ENCODE measurements at regions not wholly inside any gene's neighbourhood (a gene's known extent, or its start where the extent isn't known, plus 50 kb on each side); places are given as distances from the start of the nearest gene placed in this dataset.

- H3K4me1 ChIP-seq: no peaks in the 10 kb centered on the region
- no peaks in the 10 kb centered on the region for H3K9me3 ChIP-seq
- H3K27ac ChIP-seq: no peak overlapping the region
- intact Hi-C loops (cut with DNase I; ENCODE audit: low total_unique reads) (no loop called here), in situ Hi-C loops (cut with MboI; ENCODE audit: low sequenced_read_pairs in 4 of 4) (no loop called here)
- H3K36me3 ChIP-seq: no peaks in the 10 kb centered on the region
- no peak overlapping the region for H3K4me3 ChIP-seq
- no peaks in the 10 kb centered on the region for H3K27me3 ChIP-seq
- TF ChIP-seq CTCF (IDR thresholded peaks at IDR 0.05 in 4 of 5, conservative IDR thresholded peaks at IDR 0.05 in 1 of 5) (no peak), POLR2A (IDR thresholded peaks at IDR 0.05) (no peak)
- DNase-seq (no peak), ATAC-seq (no peak)
Measured at GRCh38 chr5:114152656-114153360, 209.1 kb upstream of the KCNN2 start.

DNA sequence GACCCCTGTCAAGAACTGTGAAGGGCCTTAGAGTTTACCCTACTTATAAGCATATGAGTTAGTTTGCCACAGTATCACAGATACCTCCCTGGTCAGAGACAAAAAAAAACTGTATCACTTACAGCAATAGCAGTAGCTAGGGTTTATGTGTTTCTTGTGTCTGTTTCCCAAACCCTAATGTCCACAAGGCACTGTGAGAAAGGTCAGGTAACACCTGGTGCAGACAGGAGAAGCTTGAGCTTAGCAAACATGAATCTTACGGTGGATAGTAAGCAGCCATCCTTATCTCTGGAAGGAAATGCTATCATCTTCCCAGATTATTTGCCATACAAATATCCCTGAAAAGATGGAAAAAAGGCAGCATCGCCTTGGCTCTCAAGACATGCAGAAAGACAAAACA, 208.5 kb upstream of the KCNN2 start:
- no peak overlapping the region for H3K4me3 ChIP-seq
- H3K27ac ChIP-seq: no peak overlapping the region
- H3K36me3 ChIP-seq: no peaks in the 10 kb centered on the region
- in situ Hi-C loops (cut with MboI; ENCODE audit: low sequenced_read_pairs in 4 of 4) (no loop called here), intact Hi-C loops (cut with DNase I; ENCODE audit: low total_unique reads) (no loop called here)
- no peaks in the 10 kb centered on the region for H3K27me3 ChIP-seq
- no peaks in the 10 kb centered on the region for H3K4me1 ChIP-seq
- TF ChIP-seq CTCF (IDR thresholded peaks at IDR 0.05 in 4 of 5, conservative IDR thresholded peaks at IDR 0.05 in 1 of 5) (no peak), POLR2A (IDR thresholded peaks at IDR 0.05) (no peak)
- no peaks in the 10 kb centered on the region for H3K9me3 ChIP-seq
- DNase-seq (no peak), ATAC-seq (no peak)

- intact Hi-C loops (cut with DNase I; ENCODE audit: low total_unique reads) (no loop called here), in situ Hi-C loops (cut with MboI; ENCODE audit: low sequenced_read_pairs in 4 of 4) (no loop called here)
- no peaks in the 10 kb centered on the region for H3K27me3 ChIP-seq
- H3K27ac ChIP-seq: no peak overlapping the region
- no peaks in the 10 kb centered on the region for H3K36me3 ChIP-seq
- ATAC-seq (no peak), DNase-seq (no peak)
- no peaks in the 10 kb centered on the region for H3K4me1 ChIP-seq
- TF ChIP-seq POLR2A (IDR thresholded peaks at IDR 0.05) (no peak), CTCF (IDR thresholded peaks at IDR 0.05 in 4 of 5, conservative IDR thresholded peaks at IDR 0.05 in 1 of 5) (no peak)
- H3K9me3 ChIP-seq: no peaks in the 10 kb centered on the region
- no peak overlapping the region for H3K4me3 ChIP-seq
Measured at GRCh38 chr5:114153833-114154232, 208.0 kb upstream of the KCNN2 start.

GRCh38 chr5:114166081-114166480, 195.8 kb upstream of the KCNN2 start:
- intact Hi-C loops (cut with DNase I; ENCODE audit: low total_unique reads) (no loop called here), in situ Hi-C loops (cut with MboI; ENCODE audit: low sequenced_read_pairs in 4 of 4) (no loop called here)
- no peaks in the 10 kb centered on the region for H3K9me3 ChIP-seq
- H3K36me3 ChIP-seq: no peaks in the 10 kb centered on the region
- TF ChIP-seq POLR2A (IDR thresholded peaks at IDR 0.05): no peak
- TF ChIP-seq CTCF (IDR thresholded peaks at IDR 0.05 in 4 of 5, conservative IDR thresholded peaks at IDR 0.05 in 1 of 5): no peak
- no peaks in the 10 kb centered on the region for H3K4me1 ChIP-seq
- no peak overlapping the region for H3K4me3 ChIP-seq
- DNase-seq: no peak
- H3K27ac ChIP-seq: no peak overlapping the region
- ATAC-seq: no peak
- no peaks in the 10 kb centered on the region for H3K27me3 ChIP-seq

DNA sequence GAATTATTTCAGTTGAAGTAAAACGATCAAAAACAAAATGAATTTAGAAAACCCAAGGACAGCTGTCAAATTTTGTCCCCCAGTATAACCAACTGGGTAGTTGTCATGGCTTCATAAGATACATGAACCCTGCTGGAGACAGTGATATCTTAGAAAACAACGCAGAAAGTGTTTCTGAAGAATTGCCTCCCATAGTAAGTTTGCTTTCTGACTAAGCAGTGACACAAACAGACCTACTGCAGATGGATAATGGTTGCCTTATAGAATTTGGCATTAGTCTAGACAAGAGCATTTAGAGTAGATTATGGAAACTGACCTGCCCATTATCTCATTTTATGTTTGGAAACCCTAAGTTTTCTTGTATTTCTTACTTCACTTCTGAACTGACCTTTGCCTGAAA, 187.7 kb upstream of the KCNN2 start:
- H3K4me1 ChIP-seq: no peaks in the 10 kb centered on the region
- ATAC-seq: no peak
- no peak overlapping the region for H3K4me3 ChIP-seq
- DNase-seq: no peak
- intact Hi-C loops (cut with DNase I; ENCODE audit: low total_unique reads) (no loop called here), in situ Hi-C loops (cut with MboI; ENCODE audit: low sequenced_read_pairs in 4 of 4) (no loop called here)
- no peak for TF ChIP-seq CTCF (IDR thresholded peaks at IDR 0.05 in 4 of 5, conservative IDR thresholded peaks at IDR 0.05 in 1 of 5)
- TF ChIP-seq POLR2A (IDR thresholded peaks at IDR 0.05): no peak
- H3K36me3 ChIP-seq: no peaks in the 10 kb centered on the region
- no peaks in the 10 kb centered on the region for H3K9me3 ChIP-seq
- H3K27ac ChIP-seq: no peak overlapping the region
- no peaks in the 10 kb centered on the region for H3K27me3 ChIP-seq
